Inflammatory macrophage (primary cell): ENCODE measurements at regions not wholly inside any gene's neighbourhood (a gene's known extent, or its start where the extent isn't known, plus 50 kb on each side); places are given as distances from the start of the nearest gene placed in this dataset.
"Not testable (repeated sequence)": the region's sequence is repeated elsewhere in the genome, so short reads cannot be mapped to it uniquely, and the experiment has no call there.

ENCODE experiments used
- DNase-seq, 2 donors: peaks; one replicate each; pipeline ENCODE4 v3.0.0-alpha.2; 2020 to 2022

DNA sequence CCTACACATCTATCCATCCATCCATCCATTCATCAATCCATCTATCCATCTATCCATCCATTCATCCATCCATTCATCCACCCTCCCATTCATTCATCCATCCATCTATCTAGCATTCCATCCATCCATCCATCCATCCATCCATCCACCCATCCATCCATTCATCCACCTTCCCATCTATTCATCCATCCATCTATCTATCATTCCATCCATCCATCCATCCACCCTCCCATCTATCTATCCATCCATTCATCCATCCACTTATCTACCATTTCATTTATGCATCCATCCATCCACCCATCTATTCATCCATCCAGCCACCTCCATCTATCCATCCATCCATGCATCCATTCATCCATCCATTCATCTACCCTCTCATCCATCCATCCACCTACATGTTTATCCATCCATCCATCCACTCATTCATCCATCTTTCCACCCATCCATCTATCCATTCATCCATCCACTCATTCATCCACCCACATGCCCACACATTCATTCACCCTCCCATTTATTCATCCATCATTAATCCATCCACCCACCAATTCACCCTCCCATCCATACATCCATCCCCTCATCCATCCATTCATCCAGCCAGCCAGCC is 258.5 kb downstream of the CRLF2 start:
- no peak for DNase-seq

DNA sequence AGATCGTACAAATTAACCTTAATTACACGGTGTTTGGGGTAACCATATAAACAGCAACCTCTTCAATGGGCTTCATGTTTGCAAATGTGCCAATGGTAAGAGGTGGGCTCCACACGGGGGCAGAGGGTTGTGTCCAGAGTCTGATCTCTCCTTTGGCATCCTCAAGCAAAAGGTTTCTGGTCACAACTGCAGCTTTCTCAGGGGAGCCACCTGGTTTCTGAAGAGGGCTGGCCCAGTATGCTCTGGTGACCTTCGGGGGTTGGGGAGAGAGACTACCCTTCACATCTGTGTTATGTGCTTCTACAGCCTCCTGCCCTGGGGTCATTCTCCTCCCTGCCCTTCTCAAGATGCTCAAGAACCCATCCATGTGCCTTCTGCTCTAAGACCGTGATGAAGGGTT is 259.6 kb downstream of the CRLF2 start:
- DNase-seq, result no peak

DNA sequence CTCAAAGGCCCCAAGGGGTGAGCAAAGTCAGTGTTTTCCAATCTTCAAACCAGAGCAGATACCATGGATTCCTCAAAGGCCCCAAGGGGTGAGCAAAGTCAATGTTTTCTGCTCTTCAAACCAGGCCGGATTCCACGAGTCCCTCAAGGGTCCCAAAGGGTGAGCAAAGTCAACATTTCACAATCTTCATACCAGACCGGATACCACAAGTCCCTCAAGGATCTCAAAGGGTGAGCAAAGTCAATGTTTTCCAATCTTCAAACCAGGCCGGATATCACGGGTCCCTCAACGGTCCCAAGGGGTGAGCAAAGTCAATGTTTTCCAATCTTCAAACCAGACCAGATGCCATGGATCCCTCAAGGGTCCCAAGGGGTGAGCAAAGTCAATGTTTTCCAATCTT is 265.2 kb downstream of the CRLF2 start:
- not testable (repeated sequence) for DNase-seq

DNA sequence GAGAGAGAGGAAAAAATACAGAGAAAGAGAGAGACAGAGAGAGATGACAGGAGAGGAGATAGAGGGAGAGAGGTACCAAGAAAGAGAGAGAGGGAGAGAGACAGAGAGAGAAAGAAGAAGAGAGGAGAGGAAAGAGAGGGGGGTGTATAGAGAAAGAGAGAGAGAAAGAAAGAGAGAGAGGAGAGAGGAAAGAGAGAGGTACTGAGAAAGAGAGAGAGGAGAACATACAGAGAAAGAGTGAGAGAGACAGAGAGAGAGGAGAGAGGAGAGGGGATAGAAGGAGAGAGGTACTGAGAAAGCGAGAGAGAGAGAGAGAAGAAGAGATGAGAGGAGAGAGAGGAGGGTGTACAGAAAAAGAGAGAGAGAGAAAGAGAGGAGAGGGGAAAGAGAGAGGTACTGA is 269.4 kb downstream of the CRLF2 start:
- DNase-seq, result no peak

DNA sequence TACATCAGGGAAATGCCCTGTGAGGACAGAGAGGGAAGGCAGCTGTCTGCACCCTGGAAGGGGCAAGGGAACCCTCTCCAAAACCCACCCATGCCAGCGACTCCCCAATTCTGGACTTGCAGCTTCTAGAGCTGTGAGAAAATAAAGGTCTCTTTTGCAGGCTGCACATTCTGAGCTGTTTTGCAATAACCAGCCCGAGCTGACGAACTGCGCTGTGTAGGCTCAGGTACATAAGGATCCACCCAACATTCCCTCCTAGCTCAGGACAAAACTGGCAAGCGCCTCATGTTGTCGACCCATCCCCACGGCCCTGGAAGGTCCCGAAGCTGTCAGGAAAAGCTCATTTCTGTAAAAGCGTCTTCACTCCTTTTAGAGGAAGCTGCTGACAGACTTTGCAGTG is 271.8 kb downstream of the CRLF2 start:
- DNase-seq, result no peak

DNA sequence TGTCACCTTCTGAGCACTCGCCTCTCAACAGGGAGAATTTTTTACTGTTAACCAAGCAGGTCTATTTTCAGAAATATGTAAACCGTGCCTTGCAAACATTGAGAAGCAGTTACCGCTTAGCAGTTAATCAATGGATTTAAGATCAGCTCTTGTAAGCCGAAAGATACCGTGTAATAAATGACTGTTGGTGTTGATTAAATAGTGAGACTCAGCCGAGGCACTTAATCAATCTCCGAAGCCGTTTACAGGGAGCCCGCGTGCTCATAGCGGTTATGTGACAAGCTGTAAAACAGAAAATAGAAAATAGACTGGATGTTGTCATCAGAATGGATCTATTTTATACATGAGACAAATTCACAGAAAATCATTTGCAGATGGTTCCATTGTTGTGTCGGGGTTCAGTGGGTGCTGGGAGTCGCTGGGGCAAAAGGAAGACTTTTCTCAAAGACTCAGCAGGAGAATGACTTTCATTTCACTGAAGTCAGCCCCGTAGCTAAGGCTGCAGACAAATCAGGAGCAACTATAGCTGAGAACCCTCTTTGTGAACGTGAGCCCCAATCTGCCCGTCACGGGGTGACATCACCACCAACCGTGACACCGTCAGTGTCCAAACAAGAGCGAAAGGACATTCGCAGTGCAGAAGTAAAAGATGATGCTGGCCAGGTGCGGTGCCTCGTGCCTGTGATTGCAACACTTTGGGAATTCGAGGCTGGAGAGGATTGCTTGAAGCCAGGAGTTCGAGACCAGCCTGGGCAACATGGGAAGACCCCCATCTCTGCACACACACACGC is 275.3 kb downstream of the CRLF2 start:
- no peak for DNase-seq

DNA sequence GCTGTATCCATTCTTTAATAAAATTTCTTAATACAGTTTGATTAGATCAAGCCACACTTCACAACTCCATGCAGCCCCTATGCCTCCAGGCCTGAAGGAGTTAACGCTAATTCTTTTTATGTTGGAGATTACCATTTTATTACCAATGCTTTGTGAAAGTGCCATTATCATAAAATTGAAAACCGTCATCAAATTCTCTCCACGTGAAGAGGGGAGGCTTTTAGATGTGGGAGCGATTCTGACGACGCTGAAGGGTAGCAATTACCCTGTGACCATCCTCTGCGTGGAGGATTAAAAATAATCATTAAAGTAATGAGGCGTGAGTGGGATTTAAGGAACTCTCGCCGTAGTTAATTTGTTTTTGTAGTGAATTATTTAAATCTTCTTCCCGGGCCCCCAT is 278.8 kb downstream of the CRLF2 start:
- DNase-seq, result no peak

DNA sequence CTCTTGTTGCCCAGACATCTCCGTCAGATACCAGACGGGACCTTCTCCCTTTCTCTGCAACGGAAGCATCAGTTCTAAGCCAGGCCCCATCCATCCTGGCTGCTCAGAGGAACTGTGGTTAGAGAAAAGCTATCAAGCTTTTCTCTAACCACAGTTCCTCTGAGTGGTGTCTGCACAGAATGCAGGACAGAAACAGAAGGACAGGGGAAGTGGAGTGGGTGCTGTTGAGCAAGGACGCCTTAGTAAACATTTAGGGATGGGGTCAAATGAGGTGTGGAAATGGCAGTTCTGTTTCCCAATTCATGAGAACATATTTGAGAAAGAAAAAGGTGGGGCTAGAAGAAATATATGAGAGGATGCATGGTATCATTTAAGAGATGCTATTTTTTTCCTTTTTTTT is 283.8 kb downstream of the CRLF2 start:
- DNase-seq, result peak; percentile 29 to 32

DNA sequence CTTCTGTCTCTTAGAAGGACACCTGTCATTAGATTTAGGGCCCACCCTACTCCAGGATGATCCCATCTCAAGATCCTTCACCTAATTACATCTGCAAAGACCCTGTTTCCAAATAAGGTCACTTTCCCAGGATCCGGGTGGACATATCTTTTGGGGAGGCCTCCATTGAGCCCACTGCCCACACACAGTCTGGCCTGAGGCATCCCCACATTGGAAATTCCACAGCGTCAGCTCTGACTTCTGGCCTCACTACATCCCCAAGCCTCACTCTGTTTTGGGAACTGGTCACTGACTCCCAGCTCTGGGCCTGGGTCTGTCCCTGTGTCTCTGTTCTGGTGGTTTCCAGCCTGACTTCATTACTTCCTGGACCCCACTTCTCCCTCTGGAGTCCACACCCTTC is 285.5 kb downstream of the CRLF2 start:
- DNase-seq, result no peak

DNA sequence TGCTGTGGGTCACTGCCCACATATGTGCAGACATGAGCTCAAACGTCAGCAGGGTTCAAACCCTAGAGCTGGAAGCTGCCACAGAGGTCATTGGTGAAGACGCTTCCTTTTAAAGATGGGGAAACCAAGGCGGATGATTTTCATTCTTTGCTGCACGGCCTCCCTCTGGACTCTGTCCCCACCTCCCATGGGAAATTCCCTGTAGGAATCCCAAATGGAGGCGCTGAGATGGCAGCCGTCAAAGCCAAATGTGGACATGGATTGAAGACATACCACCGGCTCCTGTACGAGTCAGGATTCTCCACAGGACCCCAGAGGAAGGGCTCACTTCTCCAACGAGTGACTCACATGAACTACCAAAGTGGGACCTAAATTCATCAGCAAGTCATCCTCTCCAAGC is 286.4 kb downstream of the CRLF2 start:
- DNase-seq, result no peak

DNA sequence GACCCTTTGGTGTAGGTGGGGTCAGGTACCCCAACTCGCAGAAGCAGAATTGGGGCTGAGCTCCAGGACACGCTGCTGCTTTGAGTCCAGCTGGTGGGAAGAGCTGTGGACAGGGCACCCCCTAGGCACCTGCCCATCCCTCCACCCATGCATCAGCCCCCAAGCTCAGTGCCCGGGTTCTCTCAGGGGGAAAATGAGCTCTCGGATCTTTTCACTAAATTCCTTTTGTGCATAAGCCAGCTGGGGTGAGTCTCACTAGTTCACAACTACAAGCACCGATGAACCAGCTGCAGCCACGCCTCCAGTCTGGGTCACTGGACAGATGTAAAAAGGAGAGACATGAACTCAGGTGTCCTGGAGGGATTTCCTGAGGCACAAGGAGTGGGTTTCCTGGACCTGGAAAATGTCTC is 286.8 kb downstream of the CRLF2 start:
- no peak for DNase-seq

DNA sequence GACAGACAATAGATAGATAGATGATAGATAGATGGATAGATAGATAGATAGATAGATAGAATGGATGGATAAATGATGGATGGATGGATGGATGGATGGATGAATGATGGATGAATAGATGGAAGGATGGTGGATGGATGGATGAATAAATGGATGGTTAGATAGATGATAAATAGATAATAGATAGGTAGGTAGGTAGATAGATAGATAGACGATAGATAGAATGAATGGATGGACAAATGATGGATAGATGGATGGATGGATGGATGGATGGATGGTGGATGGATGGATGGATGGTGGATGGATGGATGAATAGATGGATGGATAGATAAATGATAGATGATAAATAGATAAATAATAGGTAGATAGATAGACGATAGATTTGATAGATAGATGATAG is 287.4 kb downstream of the CRLF2 start:
- no peak for DNase-seq

DNA sequence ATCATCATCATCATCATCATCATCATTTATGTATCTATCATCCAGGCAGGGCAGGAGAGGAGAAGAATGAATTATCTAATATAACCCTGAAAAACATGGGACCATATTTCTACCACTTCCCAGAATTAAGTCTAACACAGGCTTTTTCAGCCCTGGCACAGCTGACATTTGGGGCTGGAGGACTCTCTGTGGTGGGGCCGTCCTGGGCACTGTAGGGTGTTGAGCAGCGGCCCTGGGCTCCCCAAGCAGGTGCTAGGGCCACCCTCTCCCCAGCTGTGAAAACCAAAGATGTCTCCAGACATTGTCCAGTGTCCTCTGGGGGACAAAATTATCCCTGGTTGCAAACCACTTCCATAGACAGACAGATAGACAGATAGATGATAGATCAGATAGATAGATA is 288.4 kb downstream of the CRLF2 start:
- no peak for DNase-seq

DNA sequence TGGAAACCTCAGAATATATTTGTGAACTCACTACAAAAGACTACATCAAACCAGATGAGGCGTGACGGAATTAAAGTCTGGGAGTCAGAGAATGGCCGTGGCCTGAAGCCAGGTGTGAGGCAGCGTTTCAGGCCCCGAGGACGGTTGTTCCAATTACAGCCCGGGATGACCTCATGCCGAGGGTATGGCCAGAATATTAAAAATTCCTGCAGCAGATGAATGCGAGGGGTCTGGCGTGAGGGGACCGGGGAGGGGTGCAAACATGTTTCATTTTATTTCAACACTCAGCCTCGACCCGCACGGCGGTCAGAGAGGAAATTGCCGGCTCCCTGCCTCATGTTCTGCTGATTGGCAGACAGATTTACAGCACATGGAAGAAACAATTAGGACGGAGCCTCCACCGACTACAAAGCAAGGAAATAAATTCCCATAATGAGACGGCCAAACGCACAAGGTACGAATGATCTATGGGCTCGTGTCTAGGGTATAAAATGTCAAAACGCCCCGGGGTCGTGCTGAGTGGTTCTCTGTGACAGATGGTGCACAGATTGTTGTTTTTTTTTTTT is 289.7 kb downstream of the SHOX start:
- DNase-seq, result no peak

DNA sequence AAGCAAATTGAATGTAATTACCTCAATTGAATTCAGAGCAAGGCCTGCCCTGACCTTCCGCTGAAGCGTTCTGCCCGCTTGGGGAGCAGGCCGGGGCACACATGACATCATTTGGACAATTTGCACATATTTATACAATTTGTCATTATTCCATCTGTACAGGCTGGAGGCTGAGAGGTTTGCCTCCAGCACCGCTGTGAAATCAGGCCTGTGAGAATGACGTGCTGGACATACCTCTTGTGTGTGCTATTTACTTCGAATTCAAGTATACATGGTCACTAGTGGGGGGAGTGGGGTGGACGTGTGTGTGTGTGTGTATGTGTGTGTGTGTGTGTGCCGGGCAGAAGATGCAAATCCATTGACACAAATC is 285.6 kb downstream of the SHOX start:
- no peak for DNase-seq

DNA sequence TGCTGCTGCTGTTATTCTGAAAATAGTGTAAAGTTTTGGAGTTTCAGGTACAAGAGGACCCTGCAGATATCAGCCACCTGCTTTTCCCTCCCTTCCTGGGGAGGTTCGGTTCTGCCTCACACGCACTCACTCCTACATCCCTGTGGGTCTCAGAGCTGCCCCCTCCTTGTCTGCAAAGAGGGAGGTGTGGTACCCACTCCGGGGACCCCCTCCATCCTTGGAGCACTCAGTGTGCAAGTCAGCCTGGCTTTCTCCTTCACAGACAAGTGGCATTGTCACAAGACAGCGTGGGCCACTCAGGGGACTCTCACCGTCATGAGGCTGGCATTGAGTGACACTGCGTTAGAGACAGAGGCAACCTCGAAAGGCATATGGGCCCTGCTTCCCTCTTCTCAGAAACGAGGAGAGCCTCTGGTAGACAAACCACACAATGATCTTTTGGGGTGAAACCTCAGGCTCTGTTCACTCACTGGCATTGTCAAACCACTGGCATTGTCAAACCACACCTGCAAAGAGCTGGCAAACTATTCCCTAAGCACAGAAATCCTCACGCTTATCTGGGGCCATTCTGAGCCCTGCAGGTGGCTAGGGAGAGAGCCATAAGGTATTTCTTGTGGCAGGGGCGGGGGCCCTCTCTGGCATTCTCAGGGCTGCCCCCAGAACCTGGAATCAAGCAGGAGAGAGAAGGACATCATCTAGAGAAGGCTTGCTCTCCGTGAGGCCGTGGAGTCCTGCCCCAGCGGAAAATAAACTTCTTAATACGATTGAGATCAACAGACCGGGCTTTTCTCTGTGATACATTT is 285.0 kb downstream of the SHOX start:
- no peak for DNase-seq

DNA sequence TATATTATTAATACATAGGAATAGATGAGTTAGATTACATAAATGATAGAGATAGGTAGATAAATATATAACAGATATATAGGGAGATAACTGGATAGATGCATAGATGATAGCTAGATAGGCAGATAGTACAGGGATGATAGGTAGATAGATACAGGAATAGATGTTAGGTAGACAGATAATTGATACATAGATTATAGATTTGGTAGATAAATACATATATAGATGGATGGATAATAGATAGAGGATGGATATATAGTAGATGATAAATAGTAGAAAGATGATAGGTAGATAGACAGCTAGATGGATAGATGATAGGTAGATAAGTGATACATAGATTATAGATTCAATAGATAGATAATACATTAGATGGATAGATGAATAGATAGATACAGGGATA is 283.6 kb downstream of the SHOX start:
- DNase-seq, result no peak

DNA sequence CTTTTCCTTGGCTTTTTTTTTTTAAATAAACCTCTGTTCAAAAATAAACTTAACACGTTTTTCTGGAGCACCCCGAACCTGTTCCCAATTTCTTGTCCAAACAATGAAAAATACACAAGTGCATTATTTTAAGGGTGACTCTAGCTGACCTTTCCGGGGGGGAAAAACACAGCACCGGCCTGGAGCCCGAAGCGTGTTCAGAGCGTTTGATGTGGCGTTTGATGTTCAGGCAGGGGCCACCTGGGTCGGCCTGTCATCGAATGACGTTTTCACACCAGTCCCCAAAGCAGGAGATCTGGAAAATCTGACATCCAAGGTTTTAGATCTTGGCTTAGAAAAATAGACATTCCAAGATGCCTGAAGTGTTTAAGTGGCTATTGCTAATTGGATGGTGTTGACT is 282.1 kb downstream of the SHOX start:
- DNase-seq, result no peak

DNA sequence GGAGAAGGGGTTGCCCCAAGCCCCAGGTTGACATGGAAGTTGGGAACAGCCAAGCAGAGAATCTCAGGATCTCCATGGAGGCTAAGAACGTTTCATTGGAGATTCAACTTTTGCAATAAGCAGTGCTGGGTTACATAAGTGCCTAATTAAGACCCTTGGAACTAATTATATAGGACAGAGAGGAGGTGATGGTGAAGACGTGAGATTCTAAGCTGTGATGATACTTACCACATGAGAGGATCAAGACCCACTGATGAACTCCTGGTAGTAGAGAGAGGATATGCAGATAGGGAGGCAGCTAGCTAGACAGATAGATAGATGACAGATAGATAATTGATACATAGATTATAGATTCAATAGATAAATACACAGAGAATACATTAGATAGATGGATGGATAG is 278.5 kb downstream of the SHOX start:
- DNase-seq, result not testable (repeated sequence)

DNA sequence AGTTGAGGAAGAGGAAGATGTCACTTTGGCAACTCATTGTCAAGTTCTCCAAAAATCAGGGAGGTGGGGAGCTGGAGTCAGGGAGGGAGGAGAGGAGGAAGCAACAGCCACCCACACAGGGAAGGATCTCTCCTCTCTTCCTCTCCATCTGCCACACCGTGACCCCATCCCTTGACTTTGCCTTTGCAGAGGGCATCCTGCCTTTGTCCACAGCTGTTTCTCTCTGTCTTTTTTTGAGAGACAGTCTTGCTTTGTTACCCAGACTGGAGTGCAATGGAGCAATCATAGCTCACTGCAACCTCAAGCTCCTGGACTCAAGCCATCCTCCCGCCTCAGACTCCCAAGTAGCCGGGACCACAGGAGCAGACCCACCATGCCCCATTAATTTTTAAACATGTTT is 276.0 kb downstream of the SHOX start:
- DNase-seq, result peak; percentile 18 to 28

DNA sequence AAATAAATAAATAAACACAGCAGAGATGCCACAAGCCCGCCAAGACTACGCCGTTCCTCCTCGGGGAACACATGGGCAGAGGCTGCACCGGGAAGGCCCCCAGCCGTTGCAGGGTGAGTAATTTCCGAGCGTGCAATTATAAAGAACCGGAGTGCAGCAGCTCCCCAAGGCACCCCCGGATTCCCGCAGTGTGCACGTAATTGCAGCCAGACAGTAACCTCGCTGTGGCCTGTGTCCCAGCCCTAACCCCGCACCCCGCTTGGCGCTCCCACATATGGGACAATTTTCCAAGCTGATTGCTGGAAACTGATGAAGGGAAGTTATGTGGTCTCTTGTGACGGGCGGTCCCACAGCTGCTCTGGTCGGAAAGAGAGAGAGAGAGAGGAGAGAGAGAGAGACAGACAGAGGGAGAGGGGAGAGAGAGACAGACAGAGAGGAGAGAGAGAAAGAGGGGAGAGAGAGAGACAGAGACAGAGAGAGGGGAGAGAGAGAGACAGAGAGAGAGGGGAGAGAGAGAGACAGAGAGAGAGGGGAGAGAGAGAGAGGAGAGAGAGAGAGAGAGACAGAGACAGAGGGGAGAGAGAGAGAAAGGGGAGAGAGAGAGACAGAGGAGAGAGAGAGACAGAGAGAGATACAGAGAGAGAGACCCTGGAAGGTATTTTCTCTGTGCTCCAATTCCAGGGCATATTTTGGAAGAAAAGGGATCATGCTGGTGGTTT is 275.4 kb downstream of the SHOX start:
- DNase-seq, result no peak

DNA sequence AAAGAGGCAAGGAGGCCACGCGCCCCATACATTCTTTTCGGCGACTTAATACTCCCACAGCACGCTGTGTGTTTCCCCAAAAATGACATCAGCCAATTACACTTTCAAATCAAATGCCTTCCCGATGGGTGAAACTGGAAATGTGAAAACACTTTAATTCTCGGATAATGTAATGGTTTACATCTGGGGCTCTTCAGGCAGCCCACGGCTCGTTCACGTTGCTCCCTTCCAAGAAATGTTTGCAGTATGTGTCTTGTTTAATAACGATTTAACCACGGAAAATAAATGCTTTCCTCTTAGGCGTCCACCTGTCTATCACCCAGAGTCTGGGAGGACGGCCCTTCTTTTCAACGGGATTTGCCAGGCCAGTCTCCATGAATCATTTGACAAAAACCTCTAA is 272.5 kb downstream of the SHOX start:
- no peak for DNase-seq

DNA sequence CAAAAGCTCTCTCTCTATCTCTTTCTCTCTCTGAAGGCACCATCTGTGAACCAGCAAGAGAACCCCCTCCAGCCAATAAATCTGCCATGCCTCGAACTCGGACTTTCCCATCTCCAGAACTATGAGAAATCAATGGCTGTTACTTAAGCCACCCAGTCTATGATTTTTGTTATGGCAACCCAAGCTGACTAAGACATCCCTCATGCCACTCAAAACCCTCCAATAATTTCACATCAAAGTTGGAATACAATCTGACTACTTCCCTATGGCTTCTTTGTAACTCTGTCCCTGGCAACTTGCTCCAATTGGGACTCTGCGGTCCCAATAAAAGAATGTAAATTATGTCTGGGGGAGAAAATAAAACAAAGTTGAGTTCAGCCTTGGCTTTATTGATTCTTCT is 265.7 kb downstream of the SHOX start:
- DNase-seq, result no peak
